Mesodermal cell (in vitro differentiated cells): ENCODE measurements at regions not wholly inside any gene's neighbourhood (a gene's known extent, or its start where the extent isn't known, plus 50 kb on each side); places are given as distances from the start of the nearest gene placed in this dataset.
A peak's percentile ranks its signal among the peaks of the same experiment; 100 is the strongest.

Source experiments
- H3K27ac ChIP-seq: 2 replicates; pipeline ENCODE4 v1.7.0; 2013; ENCODE audit warnings: mild to moderate bottlenecking, low read depth, low read length, moderate library complexity; ENCODE audit not compliant: severe bottlenecking
- H3K36me3 ChIP-seq: 2 replicates; pipeline ENCODE4 v1.7.1; 2013; ENCODE audit warnings: mild to moderate bottlenecking, low read length, moderate library complexity; ENCODE audit not compliant: control insufficient read depth, insufficient read depth
- H3K4me1 ChIP-seq: one replicate; pipeline ENCODE4 v1.7.1; 2013; ENCODE audit warnings: mild to moderate bottlenecking, low read length; ENCODE audit not compliant: insufficient read depth, control insufficient read depth, poor library complexity, severe bottlenecking
- H3K4me3 ChIP-seq: 2 replicates; pipeline ENCODE4 v1.7.0; 2013; ENCODE audit warnings: low read length, control low read depth, mild to moderate bottlenecking; ENCODE audit not compliant: insufficient read depth, poor library complexity, severe bottlenecking; ENCODE audit errors: extremely low read depth
- H3K9me3 ChIP-seq: 2 replicates; pipeline ENCODE4 v1.7.1; 2013; ENCODE audit warnings: mild to moderate bottlenecking, low read length, moderate library complexity; ENCODE audit not compliant: control insufficient read depth
- WGBS, 2 experiments: methylation state at CpG; one replicate each; pipeline ENCODE4 v1.1.5; 2013; ENCODE audit warnings: missing lambda C conversion rate in 2 of 2; ENCODE audit not compliant: insufficient coverage in 2 of 2; 5-methylcytosine and 5-hydroxymethylcytosine counted together

- Histone ChIP-seq H3K4me1 (peaks cover 29% of the 10 kb centered on the region), H3K36me3 (no peaks in the 10 kb centered on the region), H3K27ac (peak overlapping the region; percentile 53), H3K9me3 (no peaks in the 10 kb centered on the region), H3K4me3 (no peak overlapping the region)
- 93 to 94% methylated on average over 2 to 6 of the region's 6 CpGs for WGBS, 2 experiments
Observed at GRCh38 chr6:148289153-148289552, 53.5 kb upstream of the SASH1 start.

GRCh38 chr6:148291876-148292275 lies 50.8 kb upstream of the SASH1 start:
- Histone ChIP-seq H3K4me3 (no peak overlapping the region), H3K4me1 (peaks cover 24% of the 10 kb centered on the region), H3K27ac (no peak overlapping the region), H3K36me3 (no peaks in the 10 kb centered on the region), H3K9me3 (no peaks in the 10 kb centered on the region)
- 83 to 93% methylated on average over 1 of the region's 1 CpG for WGBS, 2 experiments
